SJCRH30 (cell line): ENCODE measurements at regions not wholly inside any gene's neighbourhood (a gene's known extent, or its start where the extent isn't known, plus 50 kb on each side); places are given as distances from the start of the nearest gene placed in this dataset.
"Not testable (repeated sequence)": the region's sequence is repeated elsewhere in the genome, so short reads cannot be mapped to it uniquely, and the experiment has no call there.

Source experiments
- DNase-seq, 2 experiments: peaks; one replicate each; pipeline ENCODE4 v3.0.0-alpha.2; 2015 to 2020
- H3K27ac ChIP-seq: fragments of 250-450 bp; sonication (Bioruptor Pico); 2 replicates; pipeline ENCODE4 v1.5.1; 2020; ENCODE audit warnings: mild to moderate bottlenecking, moderate library complexity
- H3K27me3 ChIP-seq: fragments of 250-450 bp; sonication (Bioruptor Pico); 2 replicates; pipeline ENCODE4 v1.5.1; 2020; ENCODE audit warnings: mild to moderate bottlenecking, moderate library complexity
- H3K36me3 ChIP-seq: fragments of 250-450 bp; sonication (Bioruptor Pico); 2 replicates; pipeline ENCODE4 v1.5.1; 2020; ENCODE audit warnings: mild to moderate bottlenecking, moderate library complexity
- H3K4me1 ChIP-seq: fragments of 250-450 bp; sonication (Bioruptor Pico); 2 replicates; pipeline ENCODE4 v1.5.1; 2020; ENCODE audit warnings: mild to moderate bottlenecking, moderate library complexity
- H3K4me3 ChIP-seq: fragments of 250-450 bp; sonication (Bioruptor Pico); 2 replicates; pipeline ENCODE4 v1.5.1; 2020; ENCODE audit warnings: mild to moderate bottlenecking, moderate library complexity
- H3K9me3 ChIP-seq: fragments of 250-450 bp; sonication (Bioruptor Pico); replicated peaks from 2 replicates; pipeline ENCODE4 v1.5.1; 2020; ENCODE audit warnings: mild to moderate bottlenecking, moderate library complexity

GRCh38 chrX:26873736-26874135, 589.4 kb downstream of the PPP4R3C start:
- Histone ChIP-seq H3K27me3 (no peaks in the 10 kb centered on the region), H3K9me3 (no peaks in the 10 kb centered on the region), H3K4me3 (no peak overlapping the region), H3K27ac (no peak overlapping the region), H3K36me3 (no peaks in the 10 kb centered on the region), H3K4me1 (no peaks in the 10 kb centered on the region)
- DNase-seq: no peak

- Histone ChIP-seq H3K4me1 (no peaks in the 10 kb centered on the region), H3K36me3 (no peaks in the 10 kb centered on the region), H3K9me3 (no peaks in the 10 kb centered on the region), H3K4me3 (no peak overlapping the region), H3K27me3 (no peaks in the 10 kb centered on the region), H3K27ac (no peak overlapping the region)
- DNase-seq: no peak
These were observed 591.2 kb downstream of the PPP4R3C start for GRCh38 chrX:26871967-26872366.

- Histone ChIP-seq H3K4me1 (no peaks in the 10 kb centered on the region), H3K9me3 (no peaks in the 10 kb centered on the region; the same call in 1 of the 2 replicates), H3K4me3 (no peak overlapping the region), H3K36me3 (no peaks in the 10 kb centered on the region), H3K27ac (no peak overlapping the region), H3K27me3 (no peaks in the 10 kb centered on the region)
- DNase-seq: peak; percentile 6 to 46
These were observed 611.2 kb downstream of the PPP4R3C start for GRCh38 chrX:26851981-26852380.

GRCh38 chrX:26848511-26848910, 614.6 kb downstream of the PPP4R3C start:
- no peak for DNase-seq
- Histone ChIP-seq H3K4me1 (no peaks in the 10 kb centered on the region), H3K27me3 (no peaks in the 10 kb centered on the region), H3K4me3 (no peak overlapping the region), H3K9me3 (no peaks in the 10 kb centered on the region; the same call in 1 of the 2 replicates), H3K36me3 (no peaks in the 10 kb centered on the region), H3K27ac (no peak overlapping the region)

- H3K27ac ChIP-seq: no peak overlapping the region
- H3K4me1 ChIP-seq: no peaks in the 10 kb centered on the region
- no peaks in the 10 kb centered on the region for H3K36me3 ChIP-seq
- H3K9me3 ChIP-seq: no peaks in the 10 kb centered on the region; the same call in 1 of the 2 replicates
- no peak for DNase-seq
- no peak overlapping the region for H3K4me3 ChIP-seq
- H3K27me3 ChIP-seq: no peaks in the 10 kb centered on the region
These were observed 618.1 kb downstream of the PPP4R3C start for GRCh38 chrX:26845056-26845455.

GRCh38 chrX:26822448-26822847, 606.5 kb downstream of the MAGEB5 start:
- H3K4me1 ChIP-seq: no peaks in the 10 kb centered on the region
- H3K9me3 ChIP-seq: no peaks in the 10 kb centered on the region
- no peak overlapping the region for H3K4me3 ChIP-seq
- H3K27ac ChIP-seq: no peak overlapping the region
- DNase-seq: peak in 1 of 2 experiments; percentile 3
- no peaks in the 10 kb centered on the region for H3K36me3 ChIP-seq
- no peaks in the 10 kb centered on the region for H3K27me3 ChIP-seq

- Histone ChIP-seq H3K36me3 (no peaks in the 10 kb centered on the region), H3K4me3 (no peak overlapping the region), H3K27ac (no peak overlapping the region), H3K4me1 (peaks cover 7% of the 10 kb centered on the region), H3K9me3 (no peaks in the 10 kb centered on the region; the same call in 1 of the 2 replicates), H3K27me3 (no peaks in the 10 kb centered on the region)
- DNase-seq: no peak
These were observed 573.8 kb downstream of the MAGEB5 start for GRCh38 chrX:26789751-26790150.

- peak; percentile 6 to 42 for DNase-seq
- Histone ChIP-seq H3K4me3 (no peak overlapping the region), H3K4me1 (peaks cover 7% of the 10 kb centered on the region), H3K9me3 (no peaks in the 10 kb centered on the region; the same call in 1 of the 2 replicates), H3K27ac (peak overlapping the region; percentile 47), H3K36me3 (no peaks in the 10 kb centered on the region), H3K27me3 (no peaks in the 10 kb centered on the region)
These were observed 572.5 kb downstream of the MAGEB5 start for GRCh38 chrX:26788402-26788998.

- H3K4me1 ChIP-seq: peaks cover 7% of the 10 kb centered on the region
- no peaks in the 10 kb centered on the region; the same call in 1 of the 2 replicates for H3K9me3 ChIP-seq
- no peaks in the 10 kb centered on the region for H3K27me3 ChIP-seq
- H3K4me3 ChIP-seq: no peak overlapping the region
- DNase-seq: peak; percentile 31 to 74
- H3K36me3 ChIP-seq: no peaks in the 10 kb centered on the region
- H3K27ac ChIP-seq: peak overlapping the region; percentile 15; the same call in 1 of the 2 replicates
These were observed 567.7 kb downstream of the MAGEB5 start for GRCh38 chrX:26783512-26784225.

- no peak overlapping the region for H3K27ac ChIP-seq
- no peaks in the 10 kb centered on the region for H3K36me3 ChIP-seq
- no peaks in the 10 kb centered on the region for H3K27me3 ChIP-seq
- no peak overlapping the region for H3K4me3 ChIP-seq
- no peaks in the 10 kb centered on the region for H3K4me1 ChIP-seq
- H3K9me3 ChIP-seq: no peaks in the 10 kb centered on the region; the same call in 1 of the 2 replicates
- peak; percentile 7 to 29 for DNase-seq
These were observed 562.4 kb downstream of the MAGEB5 start for GRCh38 chrX:26778320-26778888.

- Histone ChIP-seq H3K27me3 (no peaks in the 10 kb centered on the region), H3K36me3 (no peaks in the 10 kb centered on the region), H3K27ac (no peak overlapping the region), H3K4me3 (no peak overlapping the region), H3K9me3 (no peaks in the 10 kb centered on the region), H3K4me1 (no peaks in the 10 kb centered on the region)
- no peak for DNase-seq
These were observed 546.3 kb downstream of the MAGEB5 start for GRCh38 chrX:26762253-26762652.

GRCh38 chrX:26755760-26756159, 539.8 kb downstream of the MAGEB5 start:
- not testable (repeated sequence) for H3K4me3 ChIP-seq, H3K4me1 ChIP-seq, H3K9me3 ChIP-seq, H3K27me3 ChIP-seq, H3K36me3 ChIP-seq, DNase-seq, H3K27ac ChIP-seq

GRCh38 chrX:26747877-26748276, 531.9 kb downstream of the MAGEB5 start:
- Histone ChIP-seq H3K9me3 (no peaks in the 10 kb centered on the region), H3K36me3 (no peaks in the 10 kb centered on the region), H3K4me3 (no peak overlapping the region), H3K4me1 (no peaks in the 10 kb centered on the region), H3K27ac (no peak overlapping the region), H3K27me3 (no peaks in the 10 kb centered on the region)
- DNase-seq: peak; percentile 2 to 9

- no peaks in the 10 kb centered on the region for H3K9me3 ChIP-seq
- no peak for DNase-seq
- H3K27ac ChIP-seq: no peak overlapping the region
- H3K27me3 ChIP-seq: no peaks in the 10 kb centered on the region
- H3K4me3 ChIP-seq: no peak overlapping the region
- no peaks in the 10 kb centered on the region for H3K4me1 ChIP-seq
- H3K36me3 ChIP-seq: no peaks in the 10 kb centered on the region
These were observed 506.9 kb downstream of the MAGEB5 start for GRCh38 chrX:26722666-26723428.

GRCh38 chrX:26672571-26672970, 456.6 kb downstream of the MAGEB5 start:
- H3K4me1 ChIP-seq: peaks cover 38% of the 10 kb centered on the region
- H3K27me3 ChIP-seq: no peaks in the 10 kb centered on the region
- H3K36me3 ChIP-seq: no peaks in the 10 kb centered on the region
- H3K27ac ChIP-seq: peak overlapping the region; percentile 97
- DNase-seq: no peak
- H3K9me3 ChIP-seq: no peaks in the 10 kb centered on the region
- H3K4me3 ChIP-seq: no peak overlapping the region
